Calu3 (cell line): ENCODE measurements at regions not wholly inside any gene's neighbourhood (a gene's known extent, or its start where the extent isn't known, plus 50 kb on each side); places are given as distances from the start of the nearest gene placed in this dataset.

Experiments used
- BruUV-seq: library from RNA; stranded (reverse); fragments of 400-500 nt; replicated peaks from 2 replicates; lab custom pipeline; 2021; lab: Mats Ljungman, UMichigan
- CTCF ChIA-PET: fragments of 300-600 bp; sonication (Branson Sonifier 250); formaldehyde crosslinking; loops from one replicate; lab custom pipeline; 2022; ENCODE audit warnings: antibody characterized with exemption; lab: Charles Lee
- DNase-seq: peaks from one replicate; pipeline ENCODE4 v3.0.0; 2022
- H3K27ac Mint-ChIP-seq: one replicate; pipeline ENCODE4 v1.8.0; 2022; ENCODE audit warnings: mixed read lengths; ENCODE audit not compliant: unreplicated experiment
- H3K27me3 Mint-ChIP-seq: one replicate; pipeline ENCODE4 v1.8.0; 2022; ENCODE audit warnings: mixed read lengths; ENCODE audit not compliant: unreplicated experiment
- H3K36me3 Mint-ChIP-seq: one replicate; pipeline ENCODE4 v1.8.0; 2022; ENCODE audit warnings: mild to moderate bottlenecking, moderate library complexity, mixed read lengths; ENCODE audit not compliant: insufficient read depth, unreplicated experiment
- H3K4me1 Mint-ChIP-seq: one replicate; pipeline ENCODE4 v1.8.0; 2022; ENCODE audit warnings: mild to moderate bottlenecking, low read depth, mixed read lengths; ENCODE audit not compliant: unreplicated experiment
- H3K4me3 Mint-ChIP-seq: one replicate; pipeline ENCODE4 v1.8.0; 2022; ENCODE audit warnings: mild to moderate bottlenecking, low read depth, moderate library complexity, mixed read lengths; ENCODE audit not compliant: unreplicated experiment
- H3K9me3 Mint-ChIP-seq: one replicate; pipeline ENCODE4 v1.8.0; 2022; ENCODE audit warnings: low read depth, mixed read lengths; ENCODE audit not compliant: unreplicated experiment
- CTCF ChIP-seq: fragments of 200-600 bp; IDR thresholded peaks from one replicate; pipeline ENCODE4 v1.8.0; 2022; ENCODE audit warnings: antibody characterized with exemption; ENCODE audit not compliant: unreplicated experiment
- intact Hi-C: fragments of 100-400 bp; cut with micrococcal nuclease; formaldehyde crosslinking; loops from one replicate; pipeline ENCODE4 v1.10.0; 2022; ENCODE audit not compliant: unreplicated experiment

DNA sequence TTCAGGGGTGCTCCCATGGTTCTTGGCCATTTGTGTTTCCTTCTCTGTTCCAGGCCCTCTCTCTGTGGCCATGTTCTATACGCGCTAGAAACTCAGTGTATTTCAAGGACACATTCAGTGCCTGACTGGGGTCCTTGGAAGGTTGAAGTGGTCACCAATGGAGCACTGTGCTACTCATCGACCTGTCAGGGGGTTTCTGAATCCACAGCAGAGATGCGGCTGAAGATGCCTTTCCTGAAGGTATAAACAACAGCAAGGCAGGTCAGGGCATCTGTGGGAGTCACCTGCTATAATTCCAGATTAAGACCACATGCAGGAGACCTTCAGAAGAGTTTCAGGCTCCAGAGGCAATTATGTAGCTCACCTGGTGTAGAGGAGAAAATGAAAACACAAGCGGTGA, 86.8 kb upstream of the MGMT start:
- H3K9me3 Mint-ChIP-seq: no peaks in the 10 kb centered on the region
- no peak for TF ChIP-seq CTCF
- no peaks in the 10 kb centered on the region for H3K4me1 Mint-ChIP-seq
- DNase-seq: no peak
- no peaks in the 10 kb centered on the region for H3K27me3 Mint-ChIP-seq
- CTCF ChIA-PET: no interaction called here
- intact Hi-C loops: no loop called here
- H3K27ac Mint-ChIP-seq: no peak overlapping the region
- H3K36me3 Mint-ChIP-seq: no peaks in the 10 kb centered on the region
- no TSS peak for BruUV-seq
- no peak overlapping the region for H3K4me3 Mint-ChIP-seq

DNA sequence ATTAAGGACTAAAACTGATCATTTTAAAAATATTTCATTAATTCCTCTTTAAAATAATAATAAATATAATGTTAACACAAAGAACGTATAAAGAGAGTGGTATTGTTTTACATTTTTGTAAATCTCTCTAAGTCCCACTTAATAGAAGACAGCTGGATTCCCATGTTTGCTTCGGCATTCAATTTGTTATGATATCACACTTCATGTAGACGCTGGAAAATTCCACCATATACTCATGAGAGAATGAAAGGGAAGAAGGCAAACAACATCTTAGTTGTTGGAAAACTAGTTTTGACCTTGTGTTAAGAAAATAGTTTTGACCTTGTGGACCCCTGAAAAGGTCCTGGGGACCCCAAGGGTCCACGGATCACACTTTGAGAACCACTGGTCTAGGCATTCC, 85.3 kb upstream of the MGMT start:
- Mint-ChIP-seq H3K9me3 (peaks cover 6% of the 10 kb centered on the region), H3K4me3 (no peak overlapping the region), H3K27me3 (no peaks in the 10 kb centered on the region), H3K4me1 (no peaks in the 10 kb centered on the region), H3K27ac (no peak overlapping the region), H3K36me3 (no peaks in the 10 kb centered on the region)
- intact Hi-C loops: no loop called here
- no peak for DNase-seq
- BruUV-seq: no TSS peak
- CTCF ChIA-PET: no interaction called here
- TF ChIP-seq CTCF: no peak

GRCh38 chr10:129382401-129382800, 84.6 kb upstream of the MGMT start:
- Mint-ChIP-seq H3K9me3 (peaks cover 6% of the 10 kb centered on the region), H3K4me1 (no peaks in the 10 kb centered on the region), H3K27ac (no peak overlapping the region), H3K27me3 (no peaks in the 10 kb centered on the region), H3K4me3 (no peak overlapping the region), H3K36me3 (no peaks in the 10 kb centered on the region)
- DNase-seq: no peak
- no peak for TF ChIP-seq CTCF
- CTCF ChIA-PET: no interaction called here
- BruUV-seq: no TSS peak
- intact Hi-C loops: no loop called here

DNA sequence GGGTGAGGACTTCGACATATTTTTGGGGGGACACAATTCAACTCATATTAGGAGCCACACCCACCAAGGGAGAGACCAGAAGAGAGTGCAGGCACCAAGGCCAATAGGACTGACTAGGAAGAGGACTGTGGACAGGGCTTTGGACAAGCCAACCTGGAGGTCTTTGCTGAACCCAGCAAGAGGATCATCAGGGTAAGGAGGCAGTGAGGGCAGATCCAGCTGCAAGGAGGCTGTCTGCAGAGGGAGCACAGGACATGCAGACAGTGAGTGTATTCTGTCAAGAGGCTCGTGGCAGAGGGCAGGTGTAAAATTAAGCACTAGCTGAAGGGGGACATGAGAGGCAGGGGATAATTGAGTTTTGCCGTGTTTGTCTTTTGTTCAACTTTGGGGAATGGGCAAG, 83.4 kb upstream of the MGMT start:
- intact Hi-C loops: no loop called here
- no peak for TF ChIP-seq CTCF
- BruUV-seq: no TSS peak
- DNase-seq: no peak
- Mint-ChIP-seq H3K36me3 (no peaks in the 10 kb centered on the region), H3K9me3 (peaks cover 6% of the 10 kb centered on the region), H3K4me3 (no peak overlapping the region), H3K27ac (no peak overlapping the region), H3K27me3 (no peaks in the 10 kb centered on the region), H3K4me1 (no peaks in the 10 kb centered on the region)
- CTCF ChIA-PET: no interaction called here
